PC-3 (cell line): ENCODE measurements at regions not wholly inside any gene's neighbourhood (a gene's known extent, or its start where the extent isn't known, plus 50 kb on each side); places are given as distances from the start of the nearest gene placed in this dataset.

ENCODE experiments used
- ATAC-seq: fragments of 200-7000 bp; cut with Tn5 transposase; 2 replicates; pipeline ENCODE4 v1.9.1; 2020; ENCODE audit warnings: mild to moderate bottlenecking, moderate library complexity
- BruUV-seq: library from RNA; stranded (reverse); fragments of 400-500 nt; replicated peaks from 2 replicates; lab custom pipeline; 2021; lab: Mats Ljungman, UMichigan
- CTCF ChIA-PET: fragments of 300-600 bp; sonication (Branson Sonifier 250); formaldehyde crosslinking; loops from one replicate; lab custom pipeline; 2022; ENCODE audit warnings: antibody characterized with exemption; lab: Charles Lee
- POLR2A ChIA-PET: fragments of 300-600 bp; sonication (Branson Sonifier 250); formaldehyde crosslinking; loops from one replicate; lab custom pipeline; 2022; ENCODE audit warnings: antibody characterized with exemption; ENCODE audit not compliant: unreplicated experiment; lab: Charles Lee
- DNase-seq: peaks from one replicate; pipeline ENCODE4 v3.0.0-alpha.2; 2015
- H2AFZ ChIP-seq: fragments of 300-600 bp; sonication (generic); 2 replicates; pipeline ENCODE4 v1.6.0; 2016; ENCODE audit warnings: antibody characterized with exemption, low read length
- H3F3A ChIP-seq: fragments of 300-600 bp; sonication (generic); one replicate; pipeline ENCODE4 v1.6.0; 2017; ENCODE audit warnings: antibody characterized with exemption, low read length, control low read depth, mild to moderate bottlenecking; ENCODE audit not compliant: unreplicated experiment
- H3K27ac ChIP-seq: fragments of 300-600 bp; sonication (generic); 2 replicates; pipeline ENCODE4 v1.5.1; 2016; ENCODE audit warnings: mild to moderate bottlenecking, low read length
- H3K27me3 ChIP-seq: fragments of 300-600 bp; sonication (generic); 2 replicates; pipeline ENCODE4 v1.6.1; 2016; ENCODE audit warnings: low read length, mixed read lengths
- H3K36me3 ChIP-seq: fragments of 300-600 bp; sonication (generic); 2 replicates; pipeline ENCODE4 v1.6.1; 2016; ENCODE audit warnings: low read depth, mixed run types, low read length, mixed read lengths
- H3K4me1 ChIP-seq: fragments of 300-600 bp; sonication (generic); 2 replicates; pipeline ENCODE4 v1.5.1; 2016; ENCODE audit warnings: low read length; ENCODE audit not compliant: insufficient read depth
- H3K4me2 ChIP-seq: fragments of 300-600 bp; sonication (generic); 2 replicates; pipeline ENCODE4 v1.6.0; 2016; ENCODE audit warnings: low read length
- H3K4me3 ChIP-seq: fragments of 300-600 bp; sonication (generic); 2 replicates; pipeline ENCODE4 v1.5.1; 2016; ENCODE audit warnings: mild to moderate bottlenecking, low read length, mixed read lengths
- H3K79me2 ChIP-seq: fragments of 300-600 bp; sonication (generic); 2 replicates; pipeline ENCODE4 v1.6.1; 2017; ENCODE audit warnings: low read length, mixed read lengths
- H3K9ac ChIP-seq: fragments of 300-600 bp; sonication (generic); 2 replicates; pipeline ENCODE4 v1.6.0; 2016; ENCODE audit warnings: mild to moderate bottlenecking, low read length
- H3K9me2 ChIP-seq: fragments of 300-600 bp; sonication (generic); replicated peaks from 2 replicates; pipeline ENCODE4 v1.6.1; 2016; ENCODE audit warnings: mixed run types, low read length, mixed read lengths
- H3K9me3 ChIP-seq: fragments of 300-600 bp; sonication (generic); 2 replicates; pipeline ENCODE4 v1.6.1; 2016; ENCODE audit warnings: low read length, mixed read lengths
- H4K20me1 ChIP-seq: fragments of 300-600 bp; sonication (generic); 2 replicates; pipeline ENCODE4 v1.6.1; 2016; ENCODE audit warnings: low read length, mixed read lengths
- CTCF ChIP-seq: fragments of 300-600 bp; sonication (generic); conservative IDR thresholded peaks from 2 replicates; pipeline ENCODE4 v1.5.1; 2017; ENCODE audit warnings: antibody characterized with exemption, low read depth, mild to moderate bottlenecking, low read length
- EZH2 ChIP-seq: fragments of 300-600 bp; sonication (generic); IDR thresholded peaks from one replicate; pipeline ENCODE4 v1.6.1; 2017; ENCODE audit warnings: antibody characterized with exemption, mild to moderate bottlenecking, low read length; ENCODE audit not compliant: unreplicated experiment
- EZH2phosphoT487 ChIP-seq: fragments of 300-600 bp; sonication (generic); IDR thresholded peaks from 2 replicates; pipeline ENCODE4 v1.6.1; 2018; ENCODE audit warnings: mild to moderate bottlenecking, antibody characterized with exemption, low read length, borderline replicate concordance
- intact Hi-C: fragments of 100-400 bp; cut with micrococcal nuclease; formaldehyde crosslinking; loops from 2 replicates; pipeline ENCODE4 v1.9.0; 2023

- no peaks in the 10 kb centered on the region for H3K27me3 ChIP-seq
- H3K4me3 ChIP-seq, result peak overlapping the region; percentile 48
- ChIA-PET CTCF (interaction anchor here (0.7 to 1.9 kb wide), 9 partner anchors 11 to 432 kb away, joined by 3 to 66 read pairs (median 5); no protein-coding TSS in a partner anchor), POLR2A (interaction anchor here (0.6 to 0.7 kb wide), 2 partner anchors 217 to 349 kb away, joined by 4 to 6 read pairs; no protein-coding TSS in a partner anchor)
- no peaks in the 10 kb centered on the region for H3K9me2 ChIP-seq
- no peaks in the 10 kb centered on the region for H4K20me1 ChIP-seq
- H2AFZ ChIP-seq, result peak overlapping the region; percentile 79
- DNase-seq (peak; percentile 94), ATAC-seq (peak; percentile 90)
- BruUV-seq, result no TSS peak
- no peaks in the 10 kb centered on the region for H3K79me2 ChIP-seq
- H3K9me3 ChIP-seq, result no peaks in the 10 kb centered on the region
- TF ChIP-seq CTCF (peak; percentile 91), EZH2 (no peak)
- H3K4me1 ChIP-seq, result peaks cover 17% of the 10 kb centered on the region
- intact Hi-C loops, result loop anchor here (1.0 to 5.0 kb wide), 6 partner anchors 59 to 402 kb away; partner anchors contain the start of gene COX7C
- H3F3A ChIP-seq, result peaks cover 4% of the 10 kb centered on the region
- H3K9ac ChIP-seq, result peak overlapping the region; percentile 27; the same call in 1 of the 2 replicates
- peak overlapping the region; percentile 58 for H3K27ac ChIP-seq
- H3K36me3 ChIP-seq, result no peaks in the 10 kb centered on the region
- H3K4me2 ChIP-seq, result peak overlapping the region; percentile 80
Observed at GRCh38 chr5:86968301-86968753, 299.4 kb upstream of the RASA1 start.

DNA sequence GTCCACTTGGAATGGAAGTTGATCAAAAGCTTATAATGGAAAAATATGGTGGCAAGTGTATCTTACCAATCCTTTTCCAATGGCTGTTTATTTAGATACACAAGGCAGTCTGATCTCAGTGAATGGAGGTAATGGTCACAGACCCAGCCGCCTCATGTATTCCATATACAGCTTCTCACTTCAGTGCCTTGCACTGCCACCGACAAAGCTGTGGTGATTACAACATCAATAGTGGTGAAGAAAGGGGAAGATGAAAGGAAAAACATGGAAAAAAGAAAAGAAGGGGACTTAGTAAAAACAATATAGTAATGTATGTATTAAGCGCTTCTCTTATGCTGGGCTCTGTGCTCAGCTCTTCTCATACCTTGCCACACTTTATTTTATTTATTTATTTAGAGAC is 297.3 kb upstream of the RASA1 start:
- DNase-seq (no peak), ATAC-seq (no peak)
- H3K9ac ChIP-seq, result no peak overlapping the region
- H3K36me3 ChIP-seq, result no peaks in the 10 kb centered on the region
- TF ChIP-seq EZH2phosphoT487 (no peak), CTCF (no peak), EZH2 (no peak)
- BruUV-seq, result no TSS peak
- no peaks in the 10 kb centered on the region for H3K79me2 ChIP-seq
- no peaks in the 10 kb centered on the region for H4K20me1 ChIP-seq
- H3K9me3 ChIP-seq, result no peaks in the 10 kb centered on the region
- H3K4me1 ChIP-seq, result peaks cover 17% of the 10 kb centered on the region
- H3K27ac ChIP-seq, result no peak overlapping the region
- ChIA-PET POLR2A (no interaction called here), CTCF (interaction anchor here (0.6 kb wide), 1 partner anchor 326 kb away, joined by 3 read pairs; no protein-coding TSS in a partner anchor)
- H3K27me3 ChIP-seq, result no peaks in the 10 kb centered on the region
- no peak overlapping the region for H3K4me2 ChIP-seq
- intact Hi-C loops, result no loop called here
- H3K9me2 ChIP-seq, result no peaks in the 10 kb centered on the region
- H3F3A ChIP-seq, result peaks cover 4% of the 10 kb centered on the region
- no peak overlapping the region for H3K4me3 ChIP-seq
- H2AFZ ChIP-seq, result no peak overlapping the region

DNA sequence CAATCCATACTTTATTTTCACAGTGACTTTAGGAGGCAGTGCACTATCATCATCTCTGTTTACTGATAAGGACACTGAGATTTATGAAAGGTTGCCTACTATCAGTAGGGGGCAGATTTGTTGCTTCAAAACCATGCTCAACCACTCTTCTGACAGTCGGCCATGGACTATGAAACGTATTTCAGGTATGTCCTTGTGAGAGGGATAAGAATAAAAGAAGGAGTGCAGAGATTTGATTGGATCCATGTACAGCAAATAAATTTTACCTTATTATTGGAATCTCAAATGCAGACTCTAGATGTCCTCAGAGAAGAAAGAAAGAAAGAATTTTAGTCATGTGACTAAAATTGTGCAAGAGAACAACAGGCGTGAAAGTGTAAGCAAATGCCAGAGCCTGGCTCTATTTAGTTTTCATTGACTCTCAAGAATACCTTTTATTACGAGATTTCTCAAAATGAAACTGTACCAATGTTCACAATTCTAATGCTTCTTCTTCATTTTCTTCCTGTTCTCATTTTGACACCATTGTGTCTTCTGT is 296.6 kb upstream of the RASA1 start:
- no peaks in the 10 kb centered on the region for H3K9me3 ChIP-seq
- CTCF ChIA-PET, result interaction anchor here (0.6 kb wide), 1 partner anchor 42 kb away, joined by 3 read pairs; no protein-coding TSS in a partner anchor
- no peaks in the 10 kb centered on the region for H3K9me2 ChIP-seq
- H3K36me3 ChIP-seq, result no peaks in the 10 kb centered on the region
- POLR2A ChIA-PET, result no interaction called here
- BruUV-seq, result no TSS peak
- H3K9ac ChIP-seq, result no peak overlapping the region
- intact Hi-C loops, result loop anchor here (1.0 kb wide), 1 partner anchor 42 kb away; no protein-coding TSS in a partner anchor
- TF ChIP-seq CTCF, result peak; percentile 65
- no peak for TF ChIP-seq EZH2
- no peaks in the 10 kb centered on the region for H3K27me3 ChIP-seq
- peak; percentile 30 for ATAC-seq
- no peak overlapping the region for H3K4me3 ChIP-seq
- H3K79me2 ChIP-seq, result no peaks in the 10 kb centered on the region
- H3F3A ChIP-seq, result peaks cover 4% of the 10 kb centered on the region
- H3K4me1 ChIP-seq, result peaks cover 17% of the 10 kb centered on the region
- H2AFZ ChIP-seq, result no peak overlapping the region
- H4K20me1 ChIP-seq, result no peaks in the 10 kb centered on the region
- H3K4me2 ChIP-seq, result no peak overlapping the region
- H3K27ac ChIP-seq, result no peak overlapping the region
- DNase-seq, result peak; percentile 68
